SK-N-DZ (cell line): ENCODE measurements at regions not wholly inside any gene's neighbourhood (a gene's known extent, or its start where the extent isn't known, plus 50 kb on each side); places are given as distances from the start of the nearest gene placed in this dataset.

ENCODE experiments used
- DNase-seq: peaks from one replicate; pipeline ENCODE4 v3.0.0-alpha.2; 2015; ENCODE audit warnings: low spot score

GRCh38 chr5:158126442-158127405, 267.8 kb upstream of the CLINT1 start:
- DNase-seq: no peak

- no peak for DNase-seq
Observed at GRCh38 chr5:158124606-158125316, 265.8 kb upstream of the CLINT1 start.

DNA sequence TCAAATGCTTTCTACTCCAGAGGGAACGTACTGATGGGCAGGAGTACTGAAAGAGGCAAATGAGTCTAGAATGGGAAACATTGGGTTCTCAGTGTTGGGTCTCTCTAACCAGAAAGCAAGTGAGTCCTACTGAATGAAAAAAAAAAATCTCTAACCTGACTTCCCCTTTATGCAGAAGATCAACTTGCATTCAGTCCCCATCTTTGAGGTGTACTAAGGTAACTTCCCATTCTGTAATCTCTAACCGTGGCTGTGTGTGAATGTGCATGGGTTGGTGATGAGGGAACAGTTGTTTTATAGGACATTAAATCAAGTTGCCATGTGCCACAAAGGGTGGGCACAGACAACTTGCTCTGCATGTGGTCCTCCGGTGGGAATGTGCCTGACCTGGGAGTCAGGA, 264.6 kb upstream of the CLINT1 start:
- no peak for DNase-seq

DNA sequence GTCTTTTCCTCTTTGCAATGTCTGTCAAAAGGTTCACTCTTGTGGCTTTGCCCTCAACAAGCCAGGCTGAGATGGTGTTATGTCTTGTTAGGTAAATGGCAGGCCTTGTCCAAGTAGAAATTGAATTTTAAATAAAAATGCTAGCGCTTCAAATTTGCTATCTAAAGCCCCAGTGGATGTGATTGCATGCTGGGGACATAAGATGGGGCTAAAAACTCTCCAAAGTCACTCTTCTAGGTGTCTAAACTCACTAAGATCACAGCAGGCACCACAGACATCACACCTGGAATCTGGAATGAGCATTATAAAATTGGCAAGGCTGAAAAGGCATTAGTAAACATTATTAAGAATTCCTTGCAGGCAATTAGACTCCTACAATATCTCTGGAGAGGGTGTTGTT, 262.7 kb upstream of the CLINT1 start:
- no peak for DNase-seq

- no peak for DNase-seq
Observed at GRCh38 chr5:158120760-158121159, 261.8 kb upstream of the CLINT1 start.

- DNase-seq: no peak
Observed at GRCh38 chr5:158119961-158120723, 261.2 kb upstream of the CLINT1 start.

DNA sequence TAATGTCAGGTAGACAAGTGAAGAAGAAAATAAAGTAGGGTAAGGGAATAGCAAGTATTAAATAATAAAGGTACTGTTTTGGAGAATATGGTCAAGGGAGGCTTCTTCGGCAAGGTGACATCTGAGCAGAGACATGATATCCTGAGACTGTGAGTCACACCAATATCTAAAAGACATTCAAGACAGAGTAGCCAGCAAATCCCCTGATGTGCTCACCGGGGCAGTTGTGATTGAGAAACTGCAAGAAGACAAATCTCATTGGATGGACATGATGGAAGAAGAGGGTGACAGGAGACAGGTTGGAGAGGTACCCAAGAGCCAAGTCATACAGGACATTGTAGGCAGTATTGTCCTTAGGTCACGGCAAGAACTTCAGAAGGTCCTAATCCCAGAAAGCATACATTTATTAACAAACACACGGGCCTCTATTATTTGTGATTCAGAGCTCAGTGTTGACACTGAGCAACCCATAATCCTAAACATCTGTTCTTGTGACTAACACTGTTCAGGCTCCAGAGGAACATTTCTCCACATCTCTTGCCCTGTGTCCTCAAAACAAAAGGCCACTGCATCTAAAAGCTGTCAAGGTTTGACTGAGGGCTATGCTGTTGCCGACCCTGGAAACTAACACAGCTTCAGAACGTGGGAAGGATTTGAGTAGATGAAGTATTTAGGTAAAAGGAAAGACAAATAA, 258.7 kb upstream of the CLINT1 start:
- no peak for DNase-seq

GRCh38 chr5:158116965-158117364, 258.0 kb upstream of the CLINT1 start:
- no peak for DNase-seq

GRCh38 chr5:158115468-158115867, 256.5 kb upstream of the CLINT1 start:
- DNase-seq: no peak

DNA sequence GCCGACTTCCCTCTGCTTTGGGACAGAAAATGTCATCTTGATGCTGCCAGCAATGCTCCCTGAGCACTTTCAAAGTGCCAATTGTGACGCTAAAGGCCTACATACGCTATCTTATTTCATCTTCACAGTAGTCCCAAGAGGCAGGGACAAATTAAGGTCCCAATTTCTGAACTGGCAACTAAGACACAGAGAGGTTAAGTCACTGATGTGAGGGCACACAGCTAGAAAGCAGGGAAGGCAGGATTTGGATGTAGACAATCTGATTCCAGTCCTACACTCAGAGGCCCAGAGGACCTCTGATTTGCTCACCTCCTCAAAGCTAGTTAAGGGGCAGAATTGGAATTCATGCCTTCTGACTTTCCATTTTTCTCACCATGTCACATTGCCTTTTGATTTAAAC, 249.2 kb upstream of the CLINT1 start:
- no peak for DNase-seq

GRCh38 chr5:158100373-158100888, 241.5 kb upstream of the CLINT1 start:
- no peak for DNase-seq

DNA sequence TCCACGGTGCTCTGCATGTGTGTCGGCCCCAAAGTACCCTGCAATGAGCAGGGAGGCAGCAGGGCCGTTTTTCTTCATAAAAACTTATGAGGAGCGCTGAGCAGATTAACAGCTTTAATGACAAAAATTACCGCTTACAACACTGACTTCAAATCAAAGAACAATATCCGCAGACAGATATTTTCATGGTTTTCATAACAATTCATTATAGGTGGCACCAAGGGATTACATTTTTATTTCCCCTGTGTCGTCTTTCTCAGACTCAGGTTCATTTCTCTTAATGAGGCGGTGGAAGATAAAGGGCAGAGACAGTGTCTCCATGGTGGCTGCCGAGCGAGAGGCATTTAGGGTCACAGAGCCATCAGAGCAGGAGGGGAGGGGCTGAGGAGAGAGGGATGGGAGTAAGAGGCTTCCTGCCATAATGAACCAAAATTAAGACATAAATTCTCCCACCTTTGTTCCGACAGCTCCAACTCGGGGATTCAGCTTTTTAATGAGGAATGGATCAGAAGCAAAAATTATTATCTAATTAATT, 240.7 kb upstream of the CLINT1 start:
- DNase-seq: peak; percentile 35

DNA sequence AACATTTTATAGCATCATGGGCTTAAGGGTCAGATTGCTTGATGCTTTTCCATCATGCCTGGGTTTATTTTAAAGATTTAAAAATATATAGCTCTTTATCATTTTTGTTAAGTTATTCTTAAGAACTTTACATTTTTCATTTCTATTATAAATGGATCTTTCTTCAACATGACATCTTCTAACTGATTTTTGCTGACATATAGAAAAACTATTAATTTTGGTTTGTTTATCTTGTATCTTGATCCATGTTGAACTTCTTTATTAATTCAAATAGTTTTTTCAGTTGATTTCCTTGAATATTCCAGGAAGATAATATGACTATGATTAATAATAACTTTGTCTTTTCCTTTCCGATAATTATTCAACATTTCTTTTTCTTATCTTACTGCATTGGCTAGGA, 237.9 kb upstream of the CLINT1 start:
- DNase-seq: no peak

- DNase-seq: no peak
Observed at GRCh38 chr5:158086856-158087255, 227.9 kb upstream of the CLINT1 start.

GRCh38 chr5:158084292-158084691, 225.3 kb upstream of the CLINT1 start:
- DNase-seq: no peak

GRCh38 chr5:158082696-158083287, 223.8 kb upstream of the CLINT1 start:
- DNase-seq: no peak

- DNase-seq: no peak
Observed at GRCh38 chr5:158080112-158080511, 221.2 kb upstream of the CLINT1 start.

DNA sequence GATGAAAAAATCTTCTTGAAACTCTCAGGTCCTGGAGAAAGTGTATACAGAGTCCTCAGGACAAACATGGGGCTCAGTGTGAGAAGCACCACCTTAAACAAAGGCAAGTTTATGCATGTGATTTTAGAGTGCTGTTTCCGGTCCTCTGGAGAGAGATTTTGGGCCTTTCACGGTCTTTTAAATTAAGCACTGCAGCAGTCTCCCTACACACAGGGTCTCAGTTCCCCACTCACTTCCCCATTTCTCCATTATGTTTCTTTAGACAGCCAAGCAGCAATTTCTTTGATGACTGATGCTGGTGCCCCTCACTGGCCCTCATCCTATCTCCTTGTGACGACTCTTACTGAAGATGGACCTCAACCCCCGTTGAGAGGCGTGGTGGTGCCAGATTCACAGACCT, 220.2 kb upstream of the CLINT1 start:
- no peak for DNase-seq

- peak; percentile 76 for DNase-seq
Observed at GRCh38 chr5:158074992-158075769, 216.2 kb upstream of the CLINT1 start.

DNA sequence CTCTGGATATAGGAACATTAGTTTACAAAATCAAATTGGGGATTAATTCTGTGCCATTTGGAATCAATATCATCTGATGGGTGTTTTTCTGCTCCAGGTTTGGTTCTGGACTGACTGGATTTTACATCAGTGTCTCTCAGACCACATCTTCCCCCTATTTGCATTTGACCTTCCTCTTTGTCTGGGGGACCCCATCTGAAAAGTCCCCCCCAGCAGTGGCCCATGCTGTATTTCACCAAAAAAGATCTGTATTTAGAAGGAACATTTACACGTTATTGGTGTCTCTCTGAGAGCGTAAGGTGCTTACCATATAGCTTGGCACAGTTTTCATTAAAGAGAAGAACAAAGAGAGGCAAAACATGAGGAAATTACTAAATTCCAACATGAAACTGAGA, 215.6 kb upstream of the CLINT1 start:
- DNase-seq: no peak
